ENCODE measurements at regions not wholly inside any gene's neighbourhood (a gene's known extent, or its start where the extent isn't known, plus 50 kb on each side); places are given as distances from the start of the nearest gene placed in this dataset.

DNA sequence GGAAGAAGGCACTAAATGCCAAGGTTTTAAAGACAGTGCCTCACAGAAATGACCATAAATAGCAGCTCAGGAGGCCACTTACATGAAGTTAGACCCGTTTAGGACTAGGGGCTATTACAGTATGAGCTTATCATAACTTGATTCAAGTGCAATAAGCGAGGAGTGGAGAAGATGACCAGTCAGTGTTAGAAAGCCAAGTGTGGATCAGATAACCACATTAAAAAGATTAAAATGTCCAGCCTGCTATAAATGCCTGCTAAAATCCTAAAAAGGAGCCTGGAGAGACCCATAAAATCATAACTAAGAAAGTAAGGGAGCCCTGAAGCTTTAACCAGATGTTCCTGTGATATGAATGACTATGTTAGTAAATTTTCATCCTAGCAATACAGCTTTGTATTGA lies 117.5 kb upstream of the ZNF521 start:
- no peak for DNase-seq

DNA sequence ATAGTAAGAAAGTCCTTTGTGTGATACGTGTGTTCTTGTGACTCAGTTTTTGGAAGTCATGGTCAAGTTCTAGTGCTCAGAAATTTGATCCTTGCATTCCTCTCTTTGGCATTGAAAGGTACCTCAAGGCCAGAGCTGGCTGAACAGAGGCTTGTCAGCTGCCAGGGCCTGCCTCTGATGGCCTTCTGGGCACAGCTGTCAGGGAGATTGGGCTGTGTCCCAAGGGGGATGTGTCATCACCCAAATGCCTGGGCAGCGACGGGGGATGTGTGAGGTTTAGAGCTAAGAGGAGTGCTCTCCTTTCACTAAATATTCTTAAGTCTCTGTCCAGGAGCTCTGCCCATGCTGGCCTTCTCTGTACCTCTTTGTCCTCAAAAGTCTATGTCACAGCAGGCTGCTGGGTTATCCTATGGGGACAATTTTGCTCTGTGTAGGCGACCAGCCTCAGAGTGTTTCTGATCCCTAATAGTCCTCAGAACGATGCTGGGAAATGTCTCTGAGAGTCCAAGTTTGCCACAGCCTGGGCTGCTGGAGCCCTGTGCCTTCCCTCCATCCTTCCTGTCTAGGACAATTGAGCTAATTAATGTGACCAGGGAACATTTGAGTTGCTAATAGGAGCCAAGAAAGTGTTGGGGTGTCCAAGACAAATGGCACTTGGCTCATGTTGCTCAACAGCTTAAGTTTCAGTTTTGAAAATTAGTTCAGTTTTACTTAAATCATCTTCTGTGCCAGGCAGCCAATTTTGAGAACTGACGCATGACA lies 115.4 kb upstream of the ZNF521 start:
- DNase-seq, result no peak

DNA sequence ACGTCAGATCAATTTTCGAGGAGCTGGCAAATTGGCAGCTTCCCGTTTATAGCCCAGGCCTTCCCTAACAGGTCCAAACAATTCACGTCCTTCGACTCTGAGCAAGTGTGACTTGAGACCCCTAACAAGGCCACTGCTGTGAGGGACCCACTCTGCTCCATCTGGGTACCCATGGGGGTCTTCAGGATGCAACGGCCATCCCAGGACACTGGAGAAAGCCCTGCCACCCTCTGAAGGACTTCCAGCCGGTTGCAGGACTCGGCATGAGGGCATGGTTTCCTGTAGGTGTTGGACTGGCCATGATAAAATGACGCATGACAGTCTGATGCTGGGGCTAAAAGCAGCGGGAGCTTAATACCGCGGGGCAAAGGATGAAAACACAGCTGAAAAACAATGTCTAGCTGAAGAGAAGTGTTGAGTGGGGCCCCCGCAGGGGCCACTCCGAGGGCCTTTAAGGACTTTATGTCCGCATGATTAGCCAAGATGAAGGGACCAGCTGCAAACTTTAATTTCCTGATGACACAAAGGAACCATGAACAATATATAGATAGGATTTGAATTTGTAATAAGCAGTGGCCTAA lies 113.3 kb upstream of the ZNF521 start:
- DNase-seq, result no peak

DNA sequence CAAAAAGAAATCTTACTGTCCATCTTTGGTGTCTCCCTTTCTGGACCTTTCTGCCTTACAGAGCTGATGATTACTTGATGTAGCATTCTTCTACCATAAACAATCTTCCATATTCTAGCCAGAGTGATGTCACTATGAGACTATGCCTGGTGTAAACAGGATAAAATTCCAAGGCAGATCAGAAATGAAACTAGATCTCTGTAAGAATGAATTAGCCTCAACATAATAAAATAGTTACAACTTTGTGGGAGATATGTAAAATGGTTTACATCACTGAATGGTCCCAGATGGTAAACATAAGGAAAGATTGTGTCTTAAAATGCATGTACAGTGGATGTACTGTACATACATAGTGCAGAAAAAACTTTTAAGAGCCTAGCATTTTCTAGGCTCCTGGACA lies 112.3 kb upstream of the ZNF521 start:
- DNase-seq, result no peak

DNA sequence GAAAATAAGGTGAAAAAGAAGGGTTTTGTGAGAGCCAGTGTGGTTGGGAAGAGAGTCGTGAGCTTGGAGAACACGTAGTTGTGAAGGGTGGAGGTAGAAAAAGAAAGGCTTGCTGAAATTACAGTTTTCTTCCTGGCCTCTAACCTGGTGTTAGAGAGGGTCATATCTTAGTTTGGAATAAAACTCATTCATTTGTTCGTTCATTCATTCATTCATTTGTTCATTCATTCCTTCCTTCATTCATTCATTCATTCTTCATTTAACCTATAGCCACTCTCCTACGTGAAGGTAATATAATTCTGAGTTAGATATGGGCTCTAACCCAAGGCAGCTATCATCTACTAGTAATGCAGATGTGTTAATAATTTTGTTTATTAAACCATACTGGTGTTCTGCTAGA lies 111.8 kb upstream of the ZNF521 start:
- no peak for DNase-seq

DNA sequence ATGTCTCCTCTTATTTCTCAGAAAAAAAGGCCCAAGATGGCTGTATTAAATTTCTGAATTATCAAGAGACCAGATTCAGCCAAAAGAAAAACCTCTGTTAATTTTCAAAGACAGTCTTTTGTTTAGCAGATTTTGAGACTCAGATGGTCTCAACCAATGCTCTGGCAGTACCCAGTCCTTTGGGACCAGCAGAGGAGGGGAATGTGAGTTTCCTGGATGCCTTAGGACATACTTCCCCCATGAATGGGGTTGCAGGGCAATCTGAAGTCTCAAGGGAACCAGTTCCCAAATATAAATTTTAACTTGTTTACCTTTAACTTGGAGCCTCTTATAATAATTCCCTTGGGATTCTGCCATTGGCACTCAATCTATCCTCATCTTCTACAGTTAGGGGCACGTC lies 107.8 kb upstream of the ZNF521 start:
- no peak for DNase-seq

DNA sequence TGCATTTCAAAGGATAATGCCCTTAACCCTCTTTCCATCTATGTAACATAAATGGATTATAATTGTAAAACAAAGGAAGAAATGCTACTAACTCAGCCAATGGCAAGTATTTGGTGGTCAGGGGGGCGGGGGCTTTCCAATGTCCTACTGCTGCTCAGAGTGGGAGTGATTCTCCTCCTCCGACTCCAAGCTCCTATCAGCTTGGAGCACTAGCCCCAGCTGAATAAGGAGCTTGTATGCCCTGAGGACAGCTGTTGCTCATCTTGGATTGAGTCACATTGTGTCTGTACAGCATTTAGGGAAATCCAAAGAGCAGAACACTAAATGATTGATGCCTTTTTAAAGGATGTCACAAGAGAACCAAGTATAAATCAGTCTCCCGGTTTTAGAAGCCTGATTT lies 105.6 kb upstream of the ZNF521 start:
- no peak for DNase-seq

DNA sequence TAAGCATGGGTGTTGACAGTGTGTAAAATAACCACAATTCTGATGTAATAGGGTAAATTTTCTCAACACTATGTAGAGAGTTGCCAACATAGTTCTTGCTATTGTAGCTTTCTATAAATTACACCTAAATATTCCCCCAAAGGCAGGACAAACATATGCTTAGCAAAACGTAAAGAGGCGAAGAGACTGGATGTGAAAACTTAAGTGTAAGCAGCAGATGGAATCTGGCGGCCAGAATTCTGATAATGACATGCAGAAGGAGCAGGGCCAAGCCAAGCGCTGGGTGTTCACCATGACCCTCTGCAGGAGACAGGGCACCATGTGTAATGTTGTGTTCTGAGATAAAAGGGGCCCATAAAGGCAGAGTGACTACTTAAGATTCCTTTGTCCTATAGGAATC lies 105.2 kb upstream of the ZNF521 start:
- DNase-seq, result no peak

DNA sequence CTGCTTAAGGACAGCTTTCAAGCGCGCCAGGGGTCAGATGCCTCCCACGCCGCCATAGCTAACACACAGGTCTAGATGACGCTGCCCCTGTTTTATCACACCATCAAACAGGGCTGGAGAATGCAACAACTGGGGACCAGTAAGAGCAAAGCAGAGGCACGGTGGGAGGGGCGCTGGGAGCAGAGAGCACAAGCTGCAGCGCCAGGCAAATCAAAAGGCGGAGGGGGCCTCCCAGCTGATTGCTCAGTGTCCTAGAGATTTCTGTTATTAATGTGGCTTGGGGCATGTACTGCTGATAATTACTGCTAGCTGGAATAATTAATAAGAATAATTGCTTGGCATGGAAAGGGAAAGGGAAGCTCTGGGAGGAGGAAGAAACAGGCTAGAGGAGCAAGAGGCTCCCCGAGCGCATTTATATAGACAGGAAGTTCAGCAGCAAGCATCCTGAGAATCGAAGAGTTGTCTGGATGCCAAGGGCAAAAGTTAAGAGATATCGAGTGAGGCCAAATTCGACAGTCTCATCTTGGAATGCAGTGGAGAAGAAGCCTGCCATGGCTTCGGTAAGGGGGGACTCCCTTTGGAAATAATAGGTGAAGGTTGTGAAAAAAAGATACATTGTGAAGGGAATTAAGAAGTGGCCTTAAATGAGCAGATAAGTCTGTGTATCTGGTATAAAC lies 104.5 kb upstream of the ZNF521 start:
- no peak for DNase-seq

DNA sequence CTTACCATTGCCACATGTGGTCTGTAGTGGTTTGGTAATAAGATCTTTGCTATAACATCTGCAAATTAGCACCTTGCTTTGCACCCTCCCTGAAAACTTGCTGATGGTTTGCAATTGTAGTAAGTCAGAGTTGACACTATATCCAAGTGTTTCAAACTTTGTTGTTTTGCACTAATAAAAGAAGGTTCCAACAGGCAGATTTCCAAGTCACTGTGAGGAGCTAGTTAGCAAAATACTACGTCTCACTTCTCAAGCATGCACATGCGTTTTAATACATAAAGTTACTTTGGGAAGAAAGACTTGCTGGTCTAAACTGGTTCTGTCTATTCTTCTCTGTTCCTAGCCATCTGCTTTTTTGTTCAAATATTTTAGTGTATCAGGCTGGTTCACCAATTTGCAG lies 103.7 kb upstream of the ZNF521 start:
- DNase-seq, result no peak

DNA sequence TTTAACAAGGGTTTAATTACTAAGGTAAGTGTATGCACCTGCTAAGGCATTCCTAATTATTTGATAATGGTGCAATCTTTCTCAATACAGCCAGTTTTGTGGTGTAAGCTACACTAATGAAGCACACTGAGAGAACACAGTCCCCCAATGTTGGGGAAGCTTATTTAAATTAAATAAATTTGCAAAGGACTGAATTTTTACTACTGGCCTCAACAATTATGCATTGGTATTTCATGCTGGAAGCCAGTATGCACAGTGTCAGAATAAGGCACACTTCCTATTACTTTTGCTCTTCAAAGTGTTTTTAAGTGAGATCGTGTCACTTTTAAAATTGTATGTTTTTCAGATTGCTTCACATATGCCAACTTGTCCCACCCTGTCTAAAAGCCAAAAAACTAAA lies 103.2 kb upstream of the ZNF521 start:
- no peak for DNase-seq

DNA sequence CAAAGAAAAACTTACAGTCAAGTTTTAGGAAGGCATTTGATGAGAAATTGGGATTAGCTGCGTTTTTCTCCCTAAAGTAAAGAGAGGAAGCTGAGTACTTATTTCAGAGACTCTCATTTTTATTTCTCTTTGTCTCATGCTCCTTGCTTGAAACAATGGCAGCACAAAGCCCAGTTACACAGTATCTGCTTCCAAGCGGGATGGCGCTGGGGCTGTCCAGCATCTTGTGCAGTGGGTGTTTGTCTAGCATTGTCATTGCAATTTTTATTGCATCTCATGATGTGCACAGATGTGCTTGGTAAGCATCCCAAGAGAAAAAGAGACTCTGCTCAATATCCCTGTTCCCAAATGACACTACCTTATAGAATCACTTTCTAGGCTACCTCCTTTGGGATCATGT lies 102.8 kb upstream of the ZNF521 start:
- no peak for DNase-seq

DNA sequence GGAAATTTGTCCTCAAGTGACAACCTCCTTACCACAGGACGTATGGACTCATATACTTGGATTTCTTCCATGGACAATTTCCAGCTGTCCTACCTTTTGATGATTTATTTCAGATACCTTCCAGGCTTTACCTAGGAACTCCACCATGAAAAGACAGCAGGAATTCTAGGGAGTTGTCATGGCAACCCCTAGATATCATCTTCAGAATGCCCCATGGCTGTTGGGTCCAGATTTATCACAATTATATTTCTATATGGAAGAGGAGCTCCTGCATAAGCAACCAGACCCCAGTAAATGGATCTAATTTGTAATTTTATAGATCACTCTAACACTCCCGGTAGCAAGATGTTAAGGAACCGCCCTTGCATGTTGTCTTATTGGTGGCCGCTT lies 102.3 kb upstream of the ZNF521 start:
- no peak for DNase-seq

DNA sequence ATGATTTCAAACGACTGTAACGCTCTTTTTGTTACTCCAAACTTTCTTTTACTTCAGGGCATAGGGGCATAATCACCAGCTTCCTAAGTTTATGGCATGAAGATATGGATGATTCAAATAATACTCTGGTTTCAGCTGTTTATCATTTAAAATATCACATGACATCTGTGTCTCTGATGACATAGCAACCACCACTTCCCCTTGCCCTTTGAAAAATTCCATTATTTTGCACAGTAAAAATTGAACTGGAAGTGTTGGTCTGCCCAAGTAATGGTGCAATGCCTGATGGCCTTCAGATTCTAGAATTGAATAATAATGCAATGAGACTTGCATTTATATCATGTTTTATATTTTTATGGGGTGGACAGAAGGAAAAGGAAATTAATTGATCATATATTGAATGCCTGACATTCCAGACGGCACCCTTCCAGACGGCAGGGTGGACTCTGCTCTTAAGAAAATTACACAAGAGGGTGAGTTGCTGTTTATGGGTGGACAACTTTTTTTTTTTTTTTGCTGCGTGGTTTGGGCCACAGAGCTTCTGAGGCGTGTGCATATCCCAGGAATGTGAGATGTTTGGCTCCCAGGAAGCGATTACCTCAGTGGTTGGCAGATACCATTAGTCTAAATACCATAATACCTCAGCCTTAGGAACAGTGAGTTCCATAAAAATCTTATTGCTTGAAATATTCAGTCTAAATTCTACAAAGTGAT lies 101.7 kb upstream of the ZNF521 start:
- DNase-seq, result no peak

DNA sequence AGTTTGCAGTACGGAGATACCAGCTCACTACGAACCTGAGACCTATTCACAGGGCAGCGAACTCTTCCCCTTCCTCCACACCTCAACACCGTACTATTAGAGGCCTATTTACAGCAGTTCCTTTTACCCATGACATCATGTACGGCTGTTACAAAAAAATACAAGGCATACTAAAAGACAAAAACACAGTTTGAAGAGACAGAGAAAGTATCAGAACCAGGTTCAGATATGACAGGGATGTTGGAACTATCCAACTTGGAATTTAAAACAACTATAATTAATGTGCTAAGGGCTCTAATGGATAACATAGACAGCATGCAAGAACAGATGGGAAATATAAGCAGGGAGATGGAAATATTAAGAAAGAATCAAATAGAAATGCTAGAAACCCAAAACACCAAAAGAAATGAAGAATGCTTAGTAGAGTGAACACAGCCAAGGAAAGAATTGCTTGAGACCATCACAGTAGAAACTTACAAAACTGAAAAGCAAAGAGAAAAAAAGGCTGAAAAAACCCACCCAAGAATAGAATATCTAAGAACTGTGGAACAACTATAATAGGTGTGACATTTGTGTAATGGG lies 99.2 kb upstream of the ZNF521 start:
- DNase-seq, result no peak

DNA sequence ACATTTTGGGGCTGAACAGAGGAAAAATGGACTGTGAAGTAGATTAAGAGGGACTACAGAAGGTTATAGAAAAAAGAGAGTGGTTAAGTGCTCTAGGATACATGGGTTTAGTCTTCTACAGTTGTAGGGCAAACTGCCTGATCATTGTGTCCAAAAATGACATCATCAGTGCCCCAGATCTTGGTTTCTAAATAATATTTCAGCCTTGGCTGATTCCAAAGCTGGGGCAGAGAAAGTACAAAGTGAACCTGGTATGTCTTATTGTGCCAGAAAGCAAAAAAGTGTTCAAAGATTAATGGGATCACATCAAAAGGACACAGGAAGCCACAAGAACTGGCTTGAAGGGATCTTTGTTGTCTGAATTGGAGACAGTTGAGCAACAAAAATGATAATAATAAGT lies 97.1 kb upstream of the ZNF521 start:
- DNase-seq, result no peak

DNA sequence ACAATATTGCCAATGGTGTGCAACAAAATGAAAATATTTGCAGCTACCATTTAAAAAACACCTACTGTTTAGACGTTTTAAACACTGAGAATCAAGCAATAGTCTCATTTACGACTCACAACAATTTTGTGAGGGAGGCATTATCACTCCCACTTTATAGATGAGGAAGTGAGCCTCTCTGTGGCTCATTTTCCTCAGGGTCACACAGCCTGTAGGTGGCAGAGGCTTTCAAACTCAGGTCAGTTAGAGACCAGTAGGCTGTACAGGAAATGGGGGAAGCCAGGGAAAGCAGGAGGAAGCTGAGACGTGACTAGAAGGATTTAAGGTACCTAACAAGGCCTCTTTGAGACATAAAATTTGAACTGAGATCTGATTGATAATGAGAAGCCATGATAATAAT lies 95.0 kb upstream of the ZNF521 start:
- DNase-seq, result no peak

DNA sequence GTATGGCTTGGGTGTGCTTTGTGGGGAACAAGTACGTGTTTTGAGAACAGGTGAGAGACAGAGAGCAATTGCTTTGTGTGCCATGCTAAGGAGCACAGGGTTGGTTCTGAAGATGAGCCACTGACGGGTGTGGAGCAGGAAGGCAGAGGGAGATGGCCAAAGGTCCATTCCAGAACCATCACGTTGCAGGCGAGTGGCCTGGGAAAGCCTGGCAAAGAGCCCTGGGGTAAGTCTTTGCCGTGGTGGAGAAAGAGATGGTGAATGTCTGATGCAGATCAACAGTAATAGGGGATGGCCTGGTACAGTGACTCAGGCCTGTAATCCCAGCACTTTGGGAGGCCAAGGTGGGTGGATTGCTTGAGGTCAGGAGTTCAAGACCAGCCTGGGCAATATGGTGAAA lies 93.5 kb upstream of the ZNF521 start:
- no peak for DNase-seq

DNA sequence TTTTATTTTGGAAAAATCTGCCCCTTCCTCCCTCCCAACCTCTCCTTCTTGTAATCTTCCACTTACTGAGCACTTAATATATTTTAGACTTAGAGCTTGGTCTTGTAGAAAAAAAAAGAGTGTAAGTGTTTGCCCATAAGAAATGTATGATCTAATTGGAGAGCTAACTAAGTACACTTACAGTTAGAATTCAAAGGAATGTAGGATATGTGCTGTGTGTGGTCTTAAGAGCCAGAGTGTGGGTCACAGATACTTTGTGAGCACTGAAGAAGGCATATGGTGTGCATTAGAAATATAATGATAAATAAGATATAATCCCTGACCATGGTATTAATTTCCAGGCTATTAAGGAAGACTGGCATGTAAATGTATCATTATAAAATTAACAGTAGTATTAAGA lies 91.8 kb upstream of the ZNF521 start:
- no peak for DNase-seq

DNA sequence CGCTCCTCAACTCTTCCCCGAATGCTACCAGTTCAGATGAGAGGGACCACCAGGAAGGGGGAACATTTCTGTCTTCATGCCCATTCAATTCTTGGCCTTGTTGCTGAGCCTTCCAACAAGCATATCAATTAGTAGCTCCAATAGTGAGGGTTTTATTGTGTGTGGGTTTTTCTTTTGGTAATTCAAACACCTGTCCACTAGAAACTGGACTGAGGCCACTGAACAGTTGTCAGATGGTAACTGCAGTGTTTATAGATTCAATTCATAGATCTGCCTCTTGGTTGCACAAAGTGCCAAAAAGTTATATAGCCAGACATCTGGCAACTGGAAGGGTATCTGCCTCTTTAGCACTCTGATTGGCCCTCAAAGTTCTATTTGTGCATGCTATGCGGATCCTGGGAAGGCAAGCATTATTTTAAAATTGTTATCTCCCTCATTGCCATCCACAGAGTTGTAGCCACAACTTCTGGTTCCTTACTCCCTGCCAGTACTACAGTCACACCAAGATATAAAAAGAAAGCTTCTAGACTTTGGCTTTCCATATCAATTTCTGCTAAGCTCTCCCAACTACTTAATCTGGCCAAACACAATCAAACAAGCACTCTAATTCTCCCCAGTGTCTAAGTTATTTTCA lies 83.3 kb upstream of the ZNF521 start:
- DNase-seq, result no peak

DNA sequence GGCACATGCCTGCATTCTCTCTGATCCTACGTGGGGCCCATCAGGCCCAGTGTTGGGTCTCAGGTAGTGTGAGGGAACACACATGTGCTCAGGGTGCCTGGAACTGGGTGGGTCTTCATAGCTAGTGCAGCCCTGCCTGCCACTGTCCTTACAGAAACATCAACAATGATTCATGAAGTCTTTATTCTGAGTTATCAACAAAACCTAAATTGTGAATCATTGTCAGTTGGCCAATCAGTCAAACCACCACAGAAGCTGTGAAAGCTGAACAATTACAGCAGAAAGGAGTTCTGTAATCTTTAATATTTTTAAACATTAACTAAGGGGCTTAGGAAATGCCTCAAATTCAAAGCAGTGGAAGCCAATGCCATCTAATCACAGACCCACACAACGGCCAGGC lies 82.8 kb upstream of the ZNF521 start:
- no peak for DNase-seq

DNA sequence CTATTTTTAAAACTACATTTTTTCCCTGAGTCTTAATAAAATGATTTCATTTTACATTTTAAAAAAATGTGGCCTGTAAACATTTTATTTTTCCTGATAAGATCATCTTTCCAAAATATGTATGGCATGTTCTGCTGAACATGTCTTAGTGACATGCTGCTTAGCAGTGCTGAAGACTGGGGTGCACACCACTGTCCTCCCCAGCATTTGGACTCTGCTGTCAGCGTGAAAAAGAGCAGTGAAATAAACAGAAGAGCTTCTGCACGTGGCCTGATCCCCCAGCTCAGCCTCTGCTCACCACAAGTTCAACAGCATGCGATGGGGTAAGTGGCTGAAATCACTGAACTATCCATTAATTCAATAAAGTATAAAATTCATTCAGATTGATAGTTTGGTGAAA lies 81.6 kb upstream of the ZNF521 start:
- no peak for DNase-seq

DNA sequence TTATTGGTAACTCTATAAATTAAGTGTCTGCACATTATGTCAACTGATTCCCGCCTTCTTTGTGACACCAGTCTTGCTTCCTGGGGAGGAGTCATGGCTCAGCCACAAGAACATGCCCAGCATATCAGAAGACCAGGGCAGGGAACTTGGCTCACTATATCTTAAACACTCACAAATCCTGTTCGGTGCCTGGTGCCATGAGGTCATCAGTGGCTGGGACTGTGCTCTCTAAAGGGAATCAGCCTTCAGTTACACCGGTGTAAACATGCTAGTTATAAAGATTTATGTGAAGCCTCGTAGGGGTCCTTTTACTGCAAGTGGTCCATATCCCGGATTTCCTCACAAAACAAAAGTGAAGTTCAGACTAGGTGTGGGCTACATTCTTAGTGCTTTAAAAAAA lies 73.1 kb upstream of the ZNF521 start:
- no peak for DNase-seq
